GM12865 (cell line): ENCODE measurements at regions not wholly inside any gene's neighbourhood (a gene's known extent, or its start where the extent isn't known, plus 50 kb on each side); places are given as distances from the start of the nearest gene placed in this dataset.
A peak's percentile ranks its signal among the peaks of the same experiment; 100 is the strongest.

ENCODE experiments used
- DNase-seq: peaks from one replicate; pipeline ENCODE4 v3.0.0; 2010; ENCODE audit warnings: low read depth
- H3K4me3 ChIP-seq: 2 replicates; pipeline ENCODE4 v1.5.1; 2011; ENCODE audit warnings: mild to moderate bottlenecking, low read depth, low read length, control low read depth
- TF ChIP-seq, protein P1 (sequence below): IDR thresholded peaks from 2 replicates; pipeline ENCODE4 v1.5.1; 2011; ENCODE audit warnings: low read length, control low read depth, low read depth, inconsistent platforms; ENCODE audit not compliant: insufficient read depth; ENCODE audit errors: missing control alignments

DNA sequence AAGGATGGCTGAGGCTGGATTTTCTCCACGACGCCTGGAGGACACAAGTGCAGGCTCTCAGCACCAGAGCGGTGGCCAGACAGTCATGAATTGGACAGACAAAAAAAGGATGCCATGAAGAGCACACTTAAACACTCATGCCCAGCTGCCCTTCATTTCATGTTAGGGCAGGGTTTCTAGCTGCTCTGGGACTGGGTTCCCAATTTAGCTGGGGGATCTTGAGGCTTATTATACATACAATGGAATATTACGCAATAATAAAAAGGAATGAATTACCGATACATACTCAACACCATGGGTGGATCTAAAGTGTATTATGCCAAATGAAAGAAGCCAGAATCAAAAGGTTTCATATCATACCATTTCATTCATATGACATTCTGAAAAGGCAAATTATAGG is 512.1 kb upstream of the LRRC4C start:
- TF ChIP-seq, protein P1, sequence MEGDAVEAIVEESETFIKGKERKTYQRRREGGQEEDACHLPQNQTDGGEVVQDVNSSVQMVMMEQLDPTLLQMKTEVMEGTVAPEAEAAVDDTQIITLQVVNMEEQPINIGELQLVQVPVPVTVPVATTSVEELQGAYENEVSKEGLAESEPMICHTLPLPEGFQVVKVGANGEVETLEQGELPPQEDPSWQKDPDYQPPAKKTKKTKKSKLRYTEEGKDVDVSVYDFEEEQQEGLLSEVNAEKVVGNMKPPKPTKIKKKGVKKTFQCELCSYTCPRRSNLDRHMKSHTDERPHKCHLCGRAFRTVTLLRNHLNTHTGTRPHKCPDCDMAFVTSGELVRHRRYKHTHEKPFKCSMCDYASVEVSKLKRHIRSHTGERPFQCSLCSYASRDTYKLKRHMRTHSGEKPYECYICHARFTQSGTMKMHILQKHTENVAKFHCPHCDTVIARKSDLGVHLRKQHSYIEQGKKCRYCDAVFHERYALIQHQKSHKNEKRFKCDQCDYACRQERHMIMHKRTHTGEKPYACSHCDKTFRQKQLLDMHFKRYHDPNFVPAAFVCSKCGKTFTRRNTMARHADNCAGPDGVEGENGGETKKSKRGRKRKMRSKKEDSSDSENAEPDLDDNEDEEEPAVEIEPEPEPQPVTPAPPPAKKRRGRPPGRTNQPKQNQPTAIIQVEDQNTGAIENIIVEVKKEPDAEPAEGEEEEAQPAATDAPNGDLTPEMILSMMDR: no peak
- no peak for DNase-seq
- H3K4me3 ChIP-seq: no peak overlapping the region

DNA sequence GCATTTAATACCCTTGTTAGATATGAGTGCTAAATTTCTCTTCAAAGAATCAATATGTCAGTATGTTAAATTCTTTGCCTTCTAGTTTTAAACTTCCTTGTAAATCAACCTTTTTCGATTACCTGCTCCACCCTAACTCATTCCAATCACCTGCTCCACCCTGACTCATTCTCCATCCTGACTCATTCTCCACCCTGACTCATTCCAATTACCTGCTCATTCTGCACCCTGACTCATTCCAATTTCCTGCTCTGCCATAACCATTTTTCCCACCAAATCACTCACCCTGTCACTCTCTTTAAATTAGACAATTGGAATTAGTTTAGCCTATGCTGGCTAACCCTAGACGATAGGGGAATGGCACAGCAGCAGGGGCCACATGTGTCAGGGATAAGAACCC is 519.5 kb upstream of the LRRC4C start:
- H3K4me3 ChIP-seq: no peak overlapping the region
- no peak for DNase-seq
- TF ChIP-seq, protein P1: no peak

DNA sequence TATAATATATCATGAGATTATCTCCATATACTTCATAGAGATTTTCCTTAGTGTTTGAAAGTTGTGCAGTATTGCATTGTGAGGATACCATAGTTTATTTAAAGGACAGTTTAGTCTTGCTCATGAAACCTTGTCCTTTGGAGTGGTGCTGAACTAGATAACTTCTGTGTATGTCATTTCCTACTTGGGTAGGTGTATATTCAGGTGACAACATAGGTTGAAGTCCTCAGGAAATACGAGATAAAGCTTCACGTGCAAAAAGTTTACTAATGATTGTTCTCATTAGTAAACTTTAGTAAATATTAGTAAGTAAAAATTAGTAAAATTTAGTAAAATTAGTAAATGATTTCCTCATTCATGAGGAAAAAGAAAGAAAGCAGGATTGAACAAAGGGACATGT is 521.3 kb upstream of the LRRC4C start:
- no peak overlapping the region for H3K4me3 ChIP-seq
- TF ChIP-seq, protein P1: no peak
- no peak for DNase-seq

DNA sequence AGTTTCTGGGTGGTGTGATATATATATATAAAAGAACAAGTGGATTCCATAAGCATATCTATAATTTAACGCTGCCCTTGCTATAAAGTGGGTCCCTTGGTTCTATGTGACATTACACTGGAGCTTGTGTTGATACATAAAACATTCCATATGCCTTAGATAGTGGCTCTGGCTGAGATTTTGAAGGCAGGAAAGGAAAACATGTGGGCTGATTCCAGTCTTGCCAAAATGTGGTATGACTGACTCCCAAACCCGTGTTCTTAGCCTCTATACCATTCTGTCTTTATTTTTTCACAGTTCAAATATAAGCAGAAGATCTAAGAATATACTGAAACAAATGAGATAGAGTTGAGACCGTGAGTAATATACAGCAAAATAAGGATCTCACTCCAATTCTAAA is 522.8 kb upstream of the LRRC4C start:
- TF ChIP-seq, protein P1: no peak
- no peak for DNase-seq

DNA sequence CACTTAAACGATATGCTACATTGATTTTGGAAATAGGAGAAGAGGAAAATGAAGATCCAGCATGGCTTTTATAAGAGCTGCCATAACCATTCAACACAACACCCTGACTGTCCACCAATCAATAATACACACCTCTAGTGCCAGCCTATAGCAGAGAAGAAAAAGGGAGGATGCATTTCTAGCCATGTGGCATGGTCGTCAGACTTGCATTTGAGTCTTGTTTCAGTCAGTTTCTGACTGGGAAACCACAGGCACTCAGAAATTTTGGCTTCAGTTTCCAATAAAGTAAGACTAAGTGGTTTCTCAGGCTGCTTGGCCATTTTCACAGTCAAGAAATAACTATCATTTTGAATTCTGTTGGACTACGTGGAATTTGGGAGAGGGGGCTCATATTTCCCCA is 523.5 kb upstream of the LRRC4C start:
- peak; percentile 1 for DNase-seq
- TF ChIP-seq, protein P1: no peak
- no peak overlapping the region for H3K4me3 ChIP-seq

More for the DNA sequence above, 522.8 kb upstream of the LRRC4C start:
- H3K4me3 ChIP-seq: no peak overlapping the region

DNA sequence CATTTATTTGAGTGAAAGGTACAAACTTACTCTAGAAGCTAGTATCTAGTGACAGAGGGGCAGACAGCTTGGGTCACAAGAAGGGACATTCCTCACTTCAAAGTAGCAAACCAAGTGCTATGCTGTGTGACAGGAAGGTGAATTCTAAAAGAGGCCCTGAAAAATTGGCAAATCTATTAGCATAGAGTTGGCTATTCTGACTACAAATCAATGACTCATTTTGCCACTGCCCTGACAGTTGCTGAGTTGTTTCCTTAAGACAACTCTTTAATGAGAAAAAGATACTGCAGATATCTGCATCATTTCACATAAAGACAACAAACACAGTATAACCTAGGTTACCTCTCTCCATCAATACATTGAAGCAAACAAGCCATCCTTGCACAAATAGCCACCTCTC is 524.0 kb upstream of the LRRC4C start:
- TF ChIP-seq, protein P1: no peak
- no peak for DNase-seq
- H3K4me3 ChIP-seq: no peak overlapping the region

DNA sequence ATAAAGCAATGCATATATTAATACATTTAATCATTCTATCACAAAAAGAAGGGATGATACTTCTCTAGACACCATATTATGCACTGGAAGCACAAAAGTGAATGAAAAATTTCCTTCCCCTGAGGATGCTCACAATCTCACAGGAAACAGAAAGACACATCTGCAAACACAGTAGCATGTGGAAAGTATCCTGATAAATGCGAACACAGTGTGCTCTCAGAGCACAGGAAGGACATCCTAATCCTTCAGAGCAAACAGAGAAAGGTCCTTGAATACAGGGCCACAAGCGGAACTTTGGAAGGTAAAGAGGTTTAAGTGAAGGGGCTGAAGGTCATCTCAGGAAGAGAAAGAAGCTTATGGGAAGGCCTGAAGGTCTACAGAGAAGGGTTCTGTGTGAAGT is 524.6 kb upstream of the LRRC4C start:
- DNase-seq: no peak
- TF ChIP-seq, protein P1: no peak
- no peak overlapping the region for H3K4me3 ChIP-seq
